ENCODE measurements at regions not wholly inside any gene's neighbourhood (a gene's known extent, or its start where the extent isn't known, plus 50 kb on each side); places are given as distances from the start of the nearest gene placed in this dataset.

- no peak for DNase-seq
These were observed 151.8 kb upstream of the BTG1 start for GRCh38 chr12:92297405-92297804.

- no peak for DNase-seq
These were observed 149.9 kb upstream of the BTG1 start for GRCh38 chr12:92295523-92295922.

- DNase-seq: no peak
These were observed 149.2 kb upstream of the BTG1 start for GRCh38 chr12:92294676-92295440.

- DNase-seq: no peak
These were observed 146.4 kb upstream of the BTG1 start for GRCh38 chr12:92292016-92292415.

GRCh38 chr12:92290886-92291285 lies 145.2 kb upstream of the BTG1 start:
- DNase-seq: no peak

GRCh38 chr12:92290350-92290695 lies 144.7 kb upstream of the BTG1 start:
- no peak for DNase-seq

- no peak for DNase-seq
These were observed 144.1 kb upstream of the BTG1 start for GRCh38 chr12:92289629-92290349.

- DNase-seq: no peak
These were observed 142.9 kb upstream of the BTG1 start for GRCh38 chr12:92288561-92288960.

GRCh38 chr12:92278378-92278828 lies 132.8 kb upstream of the BTG1 start:
- no peak for DNase-seq

- no peak for DNase-seq
These were observed 132.1 kb upstream of the BTG1 start for GRCh38 chr12:92277795-92278194.

- DNase-seq: no peak
These were observed 130.6 kb upstream of the BTG1 start for GRCh38 chr12:92276276-92276675.

- no peak for DNase-seq
These were observed 130.0 kb upstream of the BTG1 start for GRCh38 chr12:92275443-92276154.

- no peak for DNase-seq
These were observed 127.4 kb upstream of the BTG1 start for GRCh38 chr12:92273076-92273475.

- DNase-seq: no peak
These were observed 126.7 kb upstream of the BTG1 start for GRCh38 chr12:92272061-92272964.

GRCh38 chr12:92271341-92271740 lies 125.7 kb upstream of the BTG1 start:
- no peak for DNase-seq

- DNase-seq: no peak
These were observed 124.9 kb upstream of the BTG1 start for GRCh38 chr12:92270521-92270920.

GRCh38 chr12:92268946-92269345 lies 123.3 kb upstream of the BTG1 start:
- no peak for DNase-seq

- no peak for DNase-seq
These were observed 116.0 kb upstream of the BTG1 start for GRCh38 chr12:92261692-92262091.

- DNase-seq: no peak
These were observed 115.4 kb upstream of the BTG1 start for GRCh38 chr12:92261071-92261470.

GRCh38 chr12:92259696-92260251 lies 114.1 kb upstream of the BTG1 start:
- DNase-seq: no peak

- no peak for DNase-seq
These were observed 113.6 kb upstream of the BTG1 start for GRCh38 chr12:92259291-92259690.

- no peak for DNase-seq
These were observed 111.6 kb upstream of the BTG1 start for GRCh38 chr12:92257261-92257660.

GRCh38 chr12:92255741-92256140 lies 110.1 kb upstream of the BTG1 start:
- no peak for DNase-seq

Measured in NCI-H1436 (cell line).